H1 (cell line): ENCODE measurements at regions not wholly inside any gene's neighbourhood (a gene's known extent, or its start where the extent isn't known, plus 50 kb on each side); places are given as distances from the start of the nearest gene placed in this dataset.

Experiments used
- CTCF ChIA-PET: fragments of 300-600 bp; sonication (Branson Sonifier 250); formaldehyde crosslinking; loops from one replicate; lab custom pipeline; 2021; ENCODE audit not compliant: partially characterized antibody; lab: Charles Lee
- POLR2A ChIA-PET: fragments of 300-600 bp; sonication (Branson Sonifier 250); formaldehyde crosslinking; loops from one replicate; lab custom pipeline; 2021; ENCODE audit warnings: inconsistent platforms; ENCODE audit not compliant: partially characterized antibody; lab: Charles Lee
- DNase-seq, 2 experiments: peaks; one replicate each; pipeline versions ENCODE4 v3.0.0 to v3.0.0-alpha.2; 2010 to 2022; ENCODE audit warnings: low spot score in 2 of 2, low read depth in 1 of 2, mixed read lengths in 1 of 2
- FAIRE-seq: peaks from 2 replicates; lab custom pipeline; 2011; peaks lifted over from hg19 to GRCh38; lab: Jason Lieb, UNC
- H2AFZ ChIP-seq: 2 replicates; pipeline ENCODE4 v1.8.1; 2012; ENCODE audit warnings: low read length, inconsistent platforms
- H2AK5ac ChIP-seq: 2 replicates; pipeline ENCODE4 v1.6.1; 2013; ENCODE audit warnings: low read depth, low read length
- H2BK120ac ChIP-seq: replicated peaks from 2 replicates; pipeline ENCODE3; 2013; ENCODE audit warnings: low read depth, low read length, inconsistent platforms
- H2BK12ac ChIP-seq: 2 replicates; pipeline ENCODE4 v1.6.1; 2013; ENCODE audit warnings: low read depth, low read length
- H2BK15ac ChIP-seq: 2 replicates; pipeline ENCODE4 v1.6.1; 2013; ENCODE audit warnings: low read length
- H2BK20ac ChIP-seq: 2 replicates; pipeline ENCODE4 v1.6.1; 2013; ENCODE audit warnings: low read length
- H2BK5ac ChIP-seq: 2 replicates; pipeline ENCODE4 v1.6.1; 2013; ENCODE audit warnings: low read depth, low read length
- H3K14ac ChIP-seq: 2 replicates; pipeline ENCODE4 v1.6.1; 2013; ENCODE audit warnings: inconsistent platforms; ENCODE audit not compliant: insufficient read length
- H3K18ac ChIP-seq: 2 replicates; pipeline ENCODE4 v1.6.1; 2013; ENCODE audit warnings: low read length; ENCODE audit errors: extremely low read depth
- H3K23ac ChIP-seq: 2 replicates; pipeline ENCODE4 v1.6.1; 2013; ENCODE audit warnings: inconsistent platforms; ENCODE audit not compliant: insufficient read length
- H3K23me2 ChIP-seq: 2 replicates; pipeline ENCODE4 v1.6.1; 2013; ENCODE audit warnings: low read depth, low read length
- H3K27ac ChIP-seq: 2 replicates; pipeline ENCODE4 v1.6.1; 2011; ENCODE audit warnings: low read depth, low read length, inconsistent platforms
- H3K27me3 ChIP-seq, 4 experiments: replicated peaks in 1 of 4; 1 replicate in 1 of 4; 2 replicates in 3 of 4; pipeline versions ENCODE4 v1.6.1 to v1.8.1; 2011 to 2013; ENCODE audit warnings: low read length in 3 of 4, mild to moderate bottlenecking in 3 of 4, inconsistent platforms in 2 of 4, mixed read lengths in 2 of 4, moderate library complexity in 1 of 4; ENCODE audit not compliant: control insufficient read depth in 3 of 4, insufficient read depth in 3 of 4; ENCODE audit errors: extremely low read depth in 1 of 4
- H3K36me3 ChIP-seq, 4 experiments: 2 replicates each; pipeline versions ENCODE4 v1.6.1 to v1.8.1; 2011 to 2013; ENCODE audit warnings: mild to moderate bottlenecking in 4 of 4, low read length in 3 of 4, moderate library complexity in 2 of 4, control low read depth in 1 of 4, inconsistent platforms in 1 of 4; ENCODE audit not compliant: insufficient read depth in 4 of 4, control insufficient read depth in 2 of 4
- H3K4ac ChIP-seq: replicated peaks from 2 replicates; pipeline ENCODE3; 2013; ENCODE audit warnings: low read length, low read depth, mixed read lengths, inconsistent platforms; ENCODE audit not compliant: insufficient read length
- H3K4me1 ChIP-seq, 4 experiments: replicated peaks in 1 of 4; 1 replicate in 1 of 4; 2 replicates in 3 of 4; pipeline versions ENCODE4 v1.6.1 to v1.8.1; 2011 to 2013; ENCODE audit warnings: low read length in 3 of 4, inconsistent platforms in 2 of 4, mixed read lengths in 1 of 4; ENCODE audit not compliant: insufficient read depth in 4 of 4, control insufficient read depth in 3 of 4
- H3K4me2 ChIP-seq, 2 experiments: 2 replicates each; pipeline versions ENCODE4 v1.6.1 to v1.8.1; 2011 to 2013; ENCODE audit warnings: low read depth in 2 of 2, low read length in 2 of 2, control low read depth in 1 of 2, inconsistent platforms in 1 of 2, mild to moderate bottlenecking in 1 of 2; ENCODE audit not compliant: insufficient read depth in 1 of 2
- H3K4me3 ChIP-seq, 4 experiments: fragments of 200-600, 300-600 bp in 1 of 4; sonication (generic), shearing (Covaris generic), sonication (Bioruptor Twin) in 1 of 4; 2 replicates each; pipeline versions ENCODE4 v1.5.1 to v1.8.1; 2011 to 2016; ENCODE audit warnings: low read length in 4 of 4, low read depth in 3 of 4, control low read depth in 2 of 4, inconsistent platforms in 2 of 4, mild to moderate bottlenecking in 2 of 4, mixed read lengths in 1 of 4, moderate library complexity in 1 of 4; ENCODE audit not compliant: insufficient read depth in 2 of 4; ENCODE audit errors: extremely low read depth in 1 of 4
- H3K56ac ChIP-seq: replicated peaks from 2 replicates; pipeline ENCODE3; 2013; ENCODE audit warnings: low read depth, mild to moderate bottlenecking, mixed read lengths, low read length, inconsistent platforms; ENCODE audit not compliant: insufficient read length
- H3K79me1 ChIP-seq: 2 replicates; pipeline ENCODE4 v1.6.1; 2013; ENCODE audit warnings: low read depth, low read length, control low read depth
- H3K79me2 ChIP-seq, 2 experiments: 2 replicates each; pipeline versions ENCODE4 v1.6.1 to v1.8.1; 2012 to 2013; ENCODE audit warnings: low read length in 2 of 2, mild to moderate bottlenecking in 2 of 2, inconsistent platforms in 1 of 2; ENCODE audit not compliant: insufficient read depth in 2 of 2, control insufficient read depth in 1 of 2
- H3K9ac ChIP-seq, 4 experiments: replicated peaks in 1 of 4; 1 replicate in 1 of 4; 2 replicates in 3 of 4; pipeline versions ENCODE4 v1.6.1 to v1.8.1; 2011 to 2013; ENCODE audit warnings: low read depth in 3 of 4, low read length in 3 of 4, control low read depth in 2 of 4, mild to moderate bottlenecking in 2 of 4, moderate library complexity in 2 of 4, inconsistent platforms in 1 of 4; ENCODE audit errors: extremely low read depth in 1 of 4
- H3K9me3 ChIP-seq, 2 experiments: 2 replicates each; pipeline versions ENCODE4 v1.6.1 to v1.8.1; 2012 to 2013; ENCODE audit warnings: mild to moderate bottlenecking in 2 of 2, moderate library complexity in 2 of 2, control low read depth in 1 of 2, inconsistent platforms in 1 of 2, low read depth in 1 of 2, low read length in 1 of 2, mixed read lengths in 1 of 2; ENCODE audit not compliant: insufficient read depth in 2 of 2
- H4K20me1 ChIP-seq, 2 experiments: replicated peaks in 1 of 2; 2 replicates each; pipeline versions ENCODE3 to v1.8.1; 2011 to 2013; ENCODE audit warnings: inconsistent platforms in 2 of 2, low read length in 2 of 2, mild to moderate bottlenecking in 1 of 2; ENCODE audit not compliant: insufficient read depth in 2 of 2, control insufficient read depth in 1 of 2
- H4K5ac ChIP-seq: 2 replicates; pipeline ENCODE4 v1.6.1; 2013; ENCODE audit warnings: low read length, low read depth, mixed read lengths, inconsistent platforms; ENCODE audit not compliant: insufficient read length
- H4K8ac ChIP-seq: 2 replicates; pipeline ENCODE4 v1.8.0; 2013; ENCODE audit warnings: mild to moderate bottlenecking, moderate library complexity, low read length, inconsistent platforms; ENCODE audit not compliant: insufficient read depth; ENCODE audit errors: extremely low read depth
- H4K91ac ChIP-seq: replicated peaks from 2 replicates; pipeline ENCODE3; 2013; ENCODE audit warnings: low read length, mixed read lengths, inconsistent platforms; ENCODE audit not compliant: insufficient read length
- CBX8 ChIP-seq: fragments of 300-800, 300-1000 bp; sonication (generic); IDR thresholded peaks from 2 replicates; pipeline ENCODE4 v1.7.1; 2016; ENCODE audit warnings: low read depth, low read length, borderline replicate concordance
- CTBP2 ChIP-seq: IDR thresholded peaks from 2 replicates; pipeline ENCODE4 v1.7.0; 2011; ENCODE audit warnings: borderline replicate concordance, mild to moderate bottlenecking, moderate library complexity, mixed read lengths, low read length; ENCODE audit not compliant: insufficient read depth, insufficient read length
- EGR1 ChIP-seq: IDR thresholded peaks from 2 replicates; pipeline ENCODE4 v1.6.1; 2011; ENCODE audit warnings: low read depth, low read length, borderline replicate concordance
- GTF2F1 ChIP-seq: IDR thresholded peaks from 2 replicates; pipeline ENCODE4 v1.6.1; 2012; ENCODE audit warnings: low read depth, low read length, improper control_type of control experiment, borderline replicate concordance
- HDAC6 ChIP-seq: IDR thresholded peaks from one replicate; pipeline ENCODE4 v1.7.1; 2012; ENCODE audit warnings: low read depth, mild to moderate bottlenecking, inconsistent platforms, low read length, moderate library complexity
- KDM5A ChIP-seq: fragments of 200-600 bp; IDR thresholded peaks from 2 replicates; pipeline ENCODE4 v1.7.1; 2012; ENCODE audit warnings: mild to moderate bottlenecking, low read length, inconsistent platforms, mixed read lengths
- NRF1 ChIP-seq: IDR thresholded peaks from 2 replicates; pipeline ENCODE4 v1.6.1; 2011; ENCODE audit warnings: mild to moderate bottlenecking, low read depth, low read length, improper control_type of control experiment
- POU5F1 ChIP-seq: IDR thresholded peaks from 2 replicates; pipeline ENCODE4 v1.6.1; 2011; ENCODE audit warnings: low read depth, mild to moderate bottlenecking, low read length, moderate library complexity
- RXRA ChIP-seq: IDR thresholded peaks from 2 replicates; pipeline ENCODE4 v1.6.1; 2011; ENCODE audit warnings: low read depth, mild to moderate bottlenecking, low read length, moderate library complexity; ENCODE audit not compliant: insufficient read depth
- SP1 ChIP-seq: IDR thresholded peaks from 2 replicates; pipeline ENCODE4 v1.6.1; 2011; ENCODE audit warnings: low read depth, low read length
- WGBS, 2 experiments: shearing (Covaris generic) in 1 of 2; methylation state at CpG; one replicate each; pipeline versions ENCODE4 v1.1.6 to v1.1.7; 2013 to 2015; ENCODE audit warnings: low lambda C conversion rate in 2 of 2, mixed read lengths in 2 of 2, inconsistent platforms in 1 of 2, low coverage in 1 of 2, missing lambda C conversion rate in 1 of 2; ENCODE audit not compliant: insufficient replicate concordance in 2 of 2, insufficient coverage in 1 of 2, insufficient read length in 1 of 2; ENCODE audit errors: extremely low coverage in 1 of 2, missing lambda C conversion rate in 1 of 2; 5-methylcytosine and 5-hydroxymethylcytosine counted together
- TF ChIP-seq, protein P1 (sequence below): IDR thresholded peaks from 2 replicates; pipeline ENCODE4 v1.6.1; 2012; ENCODE audit warnings: inconsistent platforms
- TF ChIP-seq, protein P2 (sequence below): IDR thresholded peaks from 2 replicates; pipeline ENCODE4 v1.6.1; 2011; ENCODE audit warnings: low read length, improper control_type of control experiment

- H2BK120ac ChIP-seq = no peak overlapping the region
- TF ChIP-seq CBX8 (no peak), EGR1 (no peak), KDM5A (no peak), CTBP2 (no peak), SP1 (no peak), NRF1 (no peak), POU5F1 (no peak), RXRA (no peak), GTF2F1 (no peak), HDAC6 (no peak)
- TF ChIP-seq, protein P1, sequence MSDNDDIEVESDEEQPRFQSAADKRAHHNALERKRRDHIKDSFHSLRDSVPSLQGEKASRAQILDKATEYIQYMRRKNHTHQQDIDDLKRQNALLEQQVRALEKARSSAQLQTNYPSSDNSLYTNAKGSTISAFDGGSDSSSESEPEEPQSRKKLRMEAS = no peak
- TF ChIP-seq, protein P2, sequence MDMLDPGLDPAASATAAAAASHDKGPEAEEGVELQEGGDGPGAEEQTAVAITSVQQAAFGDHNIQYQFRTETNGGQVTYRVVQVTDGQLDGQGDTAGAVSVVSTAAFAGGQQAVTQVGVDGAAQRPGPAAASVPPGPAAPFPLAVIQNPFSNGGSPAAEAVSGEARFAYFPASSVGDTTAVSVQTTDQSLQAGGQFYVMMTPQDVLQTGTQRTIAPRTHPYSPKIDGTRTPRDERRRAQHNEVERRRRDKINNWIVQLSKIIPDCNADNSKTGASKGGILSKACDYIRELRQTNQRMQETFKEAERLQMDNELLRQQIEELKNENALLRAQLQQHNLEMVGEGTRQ = no peak
Measured at GRCh38 chr4:108369035-108369655, 200.4 kb upstream of the LEF1 start.

More at GRCh38 chr4:108369035-108369655, 200.4 kb upstream of the LEF1 start:
- Histone ChIP-seq H3K79me1 (no peaks in the 10 kb centered on the region), H4K91ac (no peak overlapping the region), H2BK15ac (no peak overlapping the region), H4K20me1 (no peaks in the 10 kb centered on the region), H2BK12ac (no peak overlapping the region), H3K9me3 (no peaks in the 10 kb centered on the region), H2BK20ac (no peak overlapping the region), H3K23me2 (no peaks in the 10 kb centered on the region), H3K27me3 (no peaks in the 10 kb centered on the region), H3K4me3 (no peak overlapping the region), H4K8ac (no peak overlapping the region), H3K4me1 (peaks cover 0 to 4% (median 0%) of the 10 kb centered on the region in 4 experiments; a peak in 1 of 7 replicates), H3K4ac (no peak overlapping the region), H2AFZ (no peak overlapping the region), H2AK5ac (no peak overlapping the region), H3K27ac (no peak overlapping the region), H3K14ac (no peak overlapping the region), H3K4me2 (no peak overlapping the region), H3K18ac (no peak overlapping the region), H2BK5ac (no peak overlapping the region), H4K5ac (no peak overlapping the region), H3K56ac (no peak overlapping the region), H3K36me3 (no peaks in the 10 kb centered on the region), H3K9ac (no peak overlapping the region), H3K79me2 (no peaks in the 10 kb centered on the region), H3K23ac (no peak overlapping the region)
- FAIRE-seq (no peak), DNase-seq (no peak)
- 92% methylated on average over 5 of the region's 5 CpGs; no CpG with 5 or more reads in 1 of the 2 experiments for WGBS, 2 experiments
- ChIA-PET CTCF (interaction anchor here (0.6 to 1.5 kb wide), 5 partner anchors 8 to 520 kb away, joined by 3 to 5 read pairs (median 4); no protein-coding TSS in a partner anchor), POLR2A (no interaction called here)
